RPMI8226 (cell line): ENCODE measurements at regions not wholly inside any gene's neighbourhood (a gene's known extent, or its start where the extent isn't known, plus 50 kb on each side); places are given as distances from the start of the nearest gene placed in this dataset.

ENCODE experiments used
- DNase-seq: peaks from one replicate; pipeline ENCODE4 v3.0.0-alpha.2; 2015

- no peak for DNase-seq
Measured at GRCh38 chr7:47636081-47636432, 54.1 kb upstream of the TNS3 start.

GRCh38 chr7:47635091-47636080, 53.5 kb upstream of the TNS3 start:
- DNase-seq: peak; percentile 47

- DNase-seq: no peak
Measured at GRCh38 chr7:47634273-47634672, 52.4 kb upstream of the TNS3 start.

- no peak for DNase-seq
Measured at GRCh38 chr7:47633134-47633533, 51.2 kb upstream of the TNS3 start.
